Astrocyte of the cerebellum (primary cell): ENCODE measurements at regions not wholly inside any gene's neighbourhood (a gene's known extent, or its start where the extent isn't known, plus 50 kb on each side); places are given as distances from the start of the nearest gene placed in this dataset.

ENCODE experiments used
- DNase-seq: peaks from one replicate; pipeline ENCODE4 v3.0.0-alpha.2; 2011; ENCODE audit warnings: low read depth
- H3K4me3 ChIP-seq: 2 replicates; pipeline ENCODE4 v1.5.1; 2011; ENCODE audit warnings: mild to moderate bottlenecking, low read depth, low read length, moderate library complexity
- CTCF ChIP-seq: IDR thresholded peaks from 2 replicates; pipeline ENCODE4 v1.5.1; 2012; ENCODE audit warnings: low read length, low read depth, moderate library complexity, mild to moderate bottlenecking; ENCODE audit errors: missing control alignments
- in situ Hi-C: cut with HindIII; loops from 2 replicates; pipeline ENCODE4 v1.10.0; 2017; ENCODE audit warnings: low sequenced_read_pairs

- DNase-seq, result no peak
- in situ Hi-C loops, result loop anchor here (5.0 kb wide), 1 partner anchor 77 kb away; no protein-coding TSS in a partner anchor
- H3K4me3 ChIP-seq, result no peak overlapping the region
- TF ChIP-seq CTCF, result no peak
Measured at GRCh38 chr3:181619897-181620296, 91.8 kb upstream of the SOX2 start.

GRCh38 chr3:181618260-181618659 lies 93.5 kb upstream of the SOX2 start:
- H3K4me3 ChIP-seq, result no peak overlapping the region
- DNase-seq, result no peak

GRCh38 chr3:181616088-181617070 lies 95.3 kb upstream of the SOX2 start:
- no peak for TF ChIP-seq CTCF
- no peak for DNase-seq
- no peak overlapping the region for H3K4me3 ChIP-seq
- in situ Hi-C loops, result loop anchor here (5.0 kb wide), 1 partner anchor 81 kb away; no protein-coding TSS in a partner anchor

More at GRCh38 chr3:181618260-181618659, 93.5 kb upstream of the SOX2 start:
- no peak for TF ChIP-seq CTCF
- in situ Hi-C loops, result loop anchor here (5.0 kb wide), 1 partner anchor 79 kb away; no protein-coding TSS in a partner anchor

- no peak for TF ChIP-seq CTCF
- in situ Hi-C loops, result loop anchor here (5.0 kb wide), 1 partner anchor 82 kb away; no protein-coding TSS in a partner anchor
- DNase-seq, result no peak
- no peak overlapping the region for H3K4me3 ChIP-seq
Measured at GRCh38 chr3:181615666-181616065, 96.1 kb upstream of the SOX2 start.

GRCh38 chr3:181614878-181615277 lies 96.8 kb upstream of the SOX2 start:
- in situ Hi-C loops, result loop anchor here (5.0 kb wide), 1 partner anchor 82 kb away; no protein-coding TSS in a partner anchor
- TF ChIP-seq CTCF, result no peak
- no peak for DNase-seq
- no peak overlapping the region for H3K4me3 ChIP-seq

GRCh38 chr3:181613813-181614212 lies 97.9 kb upstream of the SOX2 start:
- no peak for TF ChIP-seq CTCF
- no peak overlapping the region for H3K4me3 ChIP-seq
- in situ Hi-C loops, result no loop called here
- no peak for DNase-seq
